Loucy (cell line): ENCODE measurements at regions not wholly inside any gene's neighbourhood (a gene's known extent, or its start where the extent isn't known, plus 50 kb on each side); places are given as distances from the start of the nearest gene placed in this dataset.

Source experiments
- H2AFZ ChIP-seq: fragments of 200-600 bp; sonication (generic); 2 replicates; pipeline ENCODE4 v1.6.0; 2016; ENCODE audit warnings: antibody characterized with exemption, mild to moderate bottlenecking, low read length, moderate library complexity
- H3F3A ChIP-seq: fragments of 200-600 bp; 2 replicates; pipeline ENCODE4 v1.6.0; 2016; ENCODE audit warnings: antibody characterized with exemption, low read depth, mild to moderate bottlenecking
- H3K27me3 ChIP-seq: fragments of 200-600 bp; sonication (generic); 2 replicates; pipeline ENCODE4 v1.6.1; 2014; ENCODE audit warnings: low read length, mild to moderate bottlenecking; ENCODE audit not compliant: insufficient read depth, poor library complexity, severe bottlenecking
- H3K36me3 ChIP-seq: fragments of 200-600 bp; sonication (generic); 2 replicates; pipeline ENCODE4 v1.6.1; 2016; ENCODE audit warnings: low read length; ENCODE audit not compliant: insufficient read depth
- H3K4me1 ChIP-seq: fragments of 200-600 bp; sonication (generic); 2 replicates; pipeline ENCODE4 v1.5.1; 2014; ENCODE audit warnings: low read length, mild to moderate bottlenecking; ENCODE audit not compliant: insufficient read depth, poor library complexity, severe bottlenecking
- H3K4me2 ChIP-seq: fragments of 200-600 bp; sonication (generic); 2 replicates; pipeline ENCODE4 v1.6.0; 2014; ENCODE audit warnings: antibody characterized with exemption, low read length, low read depth, mild to moderate bottlenecking; ENCODE audit not compliant: poor library complexity, severe bottlenecking
- H3K4me3 ChIP-seq: fragments of 200-600 bp; sonication (generic); 2 replicates; pipeline ENCODE4 v1.5.1; 2014; ENCODE audit warnings: low read length, mild to moderate bottlenecking, mixed read lengths; ENCODE audit not compliant: poor library complexity, severe bottlenecking
- H3K79me2 ChIP-seq: fragments of 200-600 bp; sonication (generic); 2 replicates; pipeline ENCODE4 v1.6.1; 2014; ENCODE audit warnings: low read length; ENCODE audit not compliant: insufficient read depth
- H3K9ac ChIP-seq: fragments of 200-600 bp; sonication (generic); 2 replicates; pipeline ENCODE4 v1.6.0; 2014; ENCODE audit warnings: mild to moderate bottlenecking, low read depth, low read length, moderate library complexity; ENCODE audit not compliant: poor library complexity, severe bottlenecking
- H3K9me2 ChIP-seq: fragments of 200-600 bp; sonication (generic); replicated peaks from 2 replicates; pipeline ENCODE4 v1.6.1; 2016; ENCODE audit warnings: low read depth, low read length, mixed read lengths
- H3K9me3 ChIP-seq: fragments of 200-600 bp; sonication (generic); 2 replicates; pipeline ENCODE4 v1.6.1; 2014; ENCODE audit warnings: mild to moderate bottlenecking, antibody characterized with exemption, low read length, low read depth; ENCODE audit not compliant: insufficient read depth
- H4K20me1 ChIP-seq: fragments of 200-600 bp; sonication (generic); 2 replicates; pipeline ENCODE4 v1.6.0; 2014; ENCODE audit warnings: antibody characterized with exemption, low read length, mild to moderate bottlenecking; ENCODE audit not compliant: insufficient read depth, poor library complexity, severe bottlenecking
- CTCF ChIP-seq: fragments of 200-600 bp; sonication (generic); conservative IDR thresholded peaks from 2 replicates; pipeline ENCODE4 v1.5.1; 2014; ENCODE audit warnings: mild to moderate bottlenecking, antibody characterized with exemption, low read length
- EZH2phosphoT487 ChIP-seq: fragments of 200-600 bp; IDR thresholded peaks from 2 replicates; pipeline ENCODE4 v1.6.1; 2018; ENCODE audit warnings: antibody characterized with exemption, mild to moderate bottlenecking, moderate library complexity, borderline replicate concordance

DNA sequence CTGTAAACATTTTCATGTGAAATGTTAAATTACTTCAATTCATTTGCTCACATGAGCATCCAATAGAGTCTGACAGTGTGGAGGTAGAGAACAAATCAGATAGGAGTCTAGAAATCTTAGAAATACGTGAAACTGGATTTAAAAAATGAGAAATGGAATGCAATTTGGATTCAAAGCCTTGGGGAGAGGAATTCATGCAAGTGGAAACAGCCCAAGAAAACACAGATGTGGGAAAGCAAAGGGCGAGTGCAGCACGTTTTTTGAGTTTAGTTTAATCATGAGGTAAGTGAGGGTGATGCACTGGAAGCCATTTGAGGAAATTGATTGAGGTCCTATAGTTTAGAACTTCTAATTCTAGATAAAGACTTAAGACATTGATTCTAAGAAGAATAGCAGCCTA, 434.7 kb downstream of the C3orf38 start:
- H3K27me3 ChIP-seq, result no peaks in the 10 kb centered on the region
- H3K79me2 ChIP-seq, result no peaks in the 10 kb centered on the region
- H3K9ac ChIP-seq, result no peak overlapping the region

GRCh38 chr3:88586121-88586640, 436.4 kb downstream of the C3orf38 start:
- Histone ChIP-seq H3F3A (no peaks in the 10 kb centered on the region), H3K9ac (no peak overlapping the region), H3K79me2 (no peaks in the 10 kb centered on the region), H3K9me2 (no peaks in the 10 kb centered on the region), H4K20me1 (no peaks in the 10 kb centered on the region), H2AFZ (no peak overlapping the region), H3K36me3 (no peaks in the 10 kb centered on the region), H3K4me1 (no peaks in the 10 kb centered on the region), H3K4me3 (no peak overlapping the region), H3K4me2 (no peak overlapping the region), H3K9me3 (no peaks in the 10 kb centered on the region), H3K27me3 (no peaks in the 10 kb centered on the region)
- TF ChIP-seq CTCF (no peak), EZH2phosphoT487 (no peak)

More for the DNA sequence above, 434.7 kb downstream of the C3orf38 start:
- Histone ChIP-seq H3K36me3 (no peaks in the 10 kb centered on the region), H3F3A (no peaks in the 10 kb centered on the region), H2AFZ (no peak overlapping the region), H3K9me2 (no peaks in the 10 kb centered on the region), H4K20me1 (no peaks in the 10 kb centered on the region), H3K4me2 (no peak overlapping the region), H3K9me3 (no peaks in the 10 kb centered on the region), H3K4me3 (no peak overlapping the region), H3K4me1 (no peaks in the 10 kb centered on the region)
- no peak for TF ChIP-seq EZH2phosphoT487
- TF ChIP-seq CTCF, result no peak

- Histone ChIP-seq H3K27me3 (no peaks in the 10 kb centered on the region), H3K9me2 (no peaks in the 10 kb centered on the region), H3F3A (no peaks in the 10 kb centered on the region), H3K79me2 (no peaks in the 10 kb centered on the region), H3K4me1 (no peaks in the 10 kb centered on the region), H3K36me3 (no peaks in the 10 kb centered on the region), H2AFZ (no peak overlapping the region), H3K4me2 (no peak overlapping the region), H3K9me3 (no peaks in the 10 kb centered on the region), H3K4me3 (no peak overlapping the region), H4K20me1 (no peaks in the 10 kb centered on the region), H3K9ac (no peak overlapping the region)
- TF ChIP-seq EZH2phosphoT487 (no peak), CTCF (no peak)
These were observed 439.4 kb downstream of the C3orf38 start for GRCh38 chr3:88589138-88589537.
